Calu3 (cell line): ENCODE measurements at regions not wholly inside any gene's neighbourhood (a gene's known extent, or its start where the extent isn't known, plus 50 kb on each side); places are given as distances from the start of the nearest gene placed in this dataset.

Source experiments
- BruUV-seq: library from RNA; stranded (reverse); fragments of 400-500 nt; replicated peaks from 2 replicates; lab custom pipeline; 2021; lab: Mats Ljungman, UMichigan
- CTCF ChIA-PET: fragments of 300-600 bp; sonication (Branson Sonifier 250); formaldehyde crosslinking; loops from one replicate; lab custom pipeline; 2022; ENCODE audit warnings: antibody characterized with exemption; lab: Charles Lee
- DNase-seq: peaks from one replicate; pipeline ENCODE4 v3.0.0; 2022
- H3K27ac Mint-ChIP-seq: one replicate; pipeline ENCODE4 v1.8.0; 2022; ENCODE audit warnings: mixed read lengths; ENCODE audit not compliant: unreplicated experiment
- H3K27me3 Mint-ChIP-seq: one replicate; pipeline ENCODE4 v1.8.0; 2022; ENCODE audit warnings: mixed read lengths; ENCODE audit not compliant: unreplicated experiment
- H3K36me3 Mint-ChIP-seq: one replicate; pipeline ENCODE4 v1.8.0; 2022; ENCODE audit warnings: mild to moderate bottlenecking, moderate library complexity, mixed read lengths; ENCODE audit not compliant: insufficient read depth, unreplicated experiment
- H3K4me1 Mint-ChIP-seq: one replicate; pipeline ENCODE4 v1.8.0; 2022; ENCODE audit warnings: mild to moderate bottlenecking, low read depth, mixed read lengths; ENCODE audit not compliant: unreplicated experiment
- H3K4me3 Mint-ChIP-seq: one replicate; pipeline ENCODE4 v1.8.0; 2022; ENCODE audit warnings: mild to moderate bottlenecking, low read depth, moderate library complexity, mixed read lengths; ENCODE audit not compliant: unreplicated experiment
- H3K9me3 Mint-ChIP-seq: one replicate; pipeline ENCODE4 v1.8.0; 2022; ENCODE audit warnings: low read depth, mixed read lengths; ENCODE audit not compliant: unreplicated experiment
- intact Hi-C: fragments of 100-400 bp; cut with micrococcal nuclease; formaldehyde crosslinking; loops from one replicate; pipeline ENCODE4 v1.10.0; 2022; ENCODE audit not compliant: unreplicated experiment
- TF ChIP-seq, protein P1 (sequence below): fragments of 200-600 bp; IDR thresholded peaks from one replicate; pipeline ENCODE4 v1.8.0; 2022; ENCODE audit warnings: antibody characterized with exemption; ENCODE audit not compliant: unreplicated experiment

DNA sequence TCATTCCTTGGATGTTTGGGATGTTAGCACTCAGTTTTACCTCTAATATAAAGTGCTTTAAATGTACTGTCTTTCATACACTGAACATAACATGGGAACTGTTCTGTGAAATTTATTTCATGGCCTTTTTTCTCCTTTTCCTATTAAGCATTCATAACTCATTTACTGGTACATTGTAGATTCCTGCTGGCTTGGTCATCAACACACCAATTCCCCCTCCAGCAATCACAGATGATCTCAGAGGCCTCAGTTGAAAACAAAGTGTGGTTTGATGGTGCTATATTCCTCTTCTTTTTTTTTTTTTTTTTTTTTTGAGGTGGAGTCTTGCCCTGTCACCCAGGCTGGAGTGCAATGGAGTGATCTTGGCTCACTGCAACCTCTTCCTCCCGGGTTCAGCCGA, 61.9 kb upstream of the FAM47B start:
- H3K27ac Mint-ChIP-seq: no peak overlapping the region
- CTCF ChIA-PET: no interaction called here
- TF ChIP-seq, protein P1, sequence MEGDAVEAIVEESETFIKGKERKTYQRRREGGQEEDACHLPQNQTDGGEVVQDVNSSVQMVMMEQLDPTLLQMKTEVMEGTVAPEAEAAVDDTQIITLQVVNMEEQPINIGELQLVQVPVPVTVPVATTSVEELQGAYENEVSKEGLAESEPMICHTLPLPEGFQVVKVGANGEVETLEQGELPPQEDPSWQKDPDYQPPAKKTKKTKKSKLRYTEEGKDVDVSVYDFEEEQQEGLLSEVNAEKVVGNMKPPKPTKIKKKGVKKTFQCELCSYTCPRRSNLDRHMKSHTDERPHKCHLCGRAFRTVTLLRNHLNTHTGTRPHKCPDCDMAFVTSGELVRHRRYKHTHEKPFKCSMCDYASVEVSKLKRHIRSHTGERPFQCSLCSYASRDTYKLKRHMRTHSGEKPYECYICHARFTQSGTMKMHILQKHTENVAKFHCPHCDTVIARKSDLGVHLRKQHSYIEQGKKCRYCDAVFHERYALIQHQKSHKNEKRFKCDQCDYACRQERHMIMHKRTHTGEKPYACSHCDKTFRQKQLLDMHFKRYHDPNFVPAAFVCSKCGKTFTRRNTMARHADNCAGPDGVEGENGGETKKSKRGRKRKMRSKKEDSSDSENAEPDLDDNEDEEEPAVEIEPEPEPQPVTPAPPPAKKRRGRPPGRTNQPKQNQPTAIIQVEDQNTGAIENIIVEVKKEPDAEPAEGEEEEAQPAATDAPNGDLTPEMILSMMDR: no peak
- DNase-seq: no peak
- BruUV-seq: no TSS peak
- no peaks in the 10 kb centered on the region for H3K27me3 Mint-ChIP-seq
- intact Hi-C loops: loop anchor here (10.0 kb wide), 1 partner anchor 226 kb away; the partner anchor contains the start of gene TMEM47
- H3K9me3 Mint-ChIP-seq: no peaks in the 10 kb centered on the region
- H3K4me1 Mint-ChIP-seq: peaks cover 9% of the 10 kb centered on the region
- H3K4me3 Mint-ChIP-seq: no peak overlapping the region
- no peaks in the 10 kb centered on the region for H3K36me3 Mint-ChIP-seq

DNA sequence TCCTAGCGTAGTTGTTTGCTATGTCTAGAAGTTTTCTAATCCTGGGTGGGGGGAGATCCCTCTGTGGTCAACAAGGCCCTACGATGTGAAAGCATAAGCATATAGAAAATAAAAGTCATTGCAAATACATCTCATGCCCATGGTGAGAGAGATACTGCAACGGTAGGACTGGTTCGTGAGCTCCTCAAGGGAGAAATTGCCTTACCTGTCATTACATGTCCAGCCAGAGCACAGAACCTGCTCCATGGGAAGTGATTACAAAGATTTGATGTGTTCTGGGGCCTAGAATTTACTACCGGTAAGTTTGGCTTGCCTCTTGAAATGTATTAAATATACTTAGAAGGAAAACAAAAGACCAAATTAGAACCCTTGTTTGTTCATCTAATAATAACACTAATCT, 60.9 kb upstream of the FAM47B start:
- H3K36me3 Mint-ChIP-seq: no peaks in the 10 kb centered on the region
- DNase-seq: no peak
- TF ChIP-seq, protein P1: no peak
- intact Hi-C loops: loop anchor here (10.0 kb wide), 1 partner anchor 227 kb away; the partner anchor contains the start of gene TMEM47
- CTCF ChIA-PET: interaction anchor here (0.6 kb wide), 1 partner anchor 165 kb away, joined by 3 read pairs; no protein-coding TSS in a partner anchor
- no TSS peak for BruUV-seq
- peaks cover 9% of the 10 kb centered on the region for H3K4me1 Mint-ChIP-seq
- no peaks in the 10 kb centered on the region for H3K27me3 Mint-ChIP-seq
- no peaks in the 10 kb centered on the region for H3K9me3 Mint-ChIP-seq
- no peak overlapping the region for H3K27ac Mint-ChIP-seq
- no peak overlapping the region for H3K4me3 Mint-ChIP-seq

DNA sequence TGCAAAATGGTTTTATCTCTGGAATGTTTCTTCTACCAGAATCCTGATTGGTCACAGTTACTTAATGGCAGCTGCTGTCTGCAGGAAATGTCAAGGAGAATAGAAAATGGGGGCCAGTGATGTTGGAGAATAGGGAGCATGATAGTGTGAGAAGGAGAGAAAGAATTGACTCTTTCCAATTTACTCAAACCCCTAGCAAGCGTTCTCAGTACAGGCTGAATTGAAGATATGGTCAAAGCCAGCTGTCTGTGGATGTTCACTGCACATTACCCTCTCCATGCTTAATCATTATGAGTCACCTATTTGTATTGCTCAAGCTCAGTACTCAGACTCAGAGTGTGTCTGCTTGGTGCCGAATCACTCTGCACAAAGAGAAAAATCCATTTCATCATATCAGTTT, 57.8 kb upstream of the FAM47B start:
- no peaks in the 10 kb centered on the region for H3K9me3 Mint-ChIP-seq
- DNase-seq: no peak
- intact Hi-C loops: loop anchor here (10.0 kb wide), 1 partner anchor 230 kb away; the partner anchor contains the start of gene TMEM47
- no TSS peak for BruUV-seq
- no peak overlapping the region for H3K4me3 Mint-ChIP-seq
- peaks cover 9% of the 10 kb centered on the region for H3K4me1 Mint-ChIP-seq
- no peaks in the 10 kb centered on the region for H3K36me3 Mint-ChIP-seq
- TF ChIP-seq, protein P1: no peak
- CTCF ChIA-PET: no interaction called here
- no peaks in the 10 kb centered on the region for H3K27me3 Mint-ChIP-seq
- H3K27ac Mint-ChIP-seq: no peak overlapping the region

DNA sequence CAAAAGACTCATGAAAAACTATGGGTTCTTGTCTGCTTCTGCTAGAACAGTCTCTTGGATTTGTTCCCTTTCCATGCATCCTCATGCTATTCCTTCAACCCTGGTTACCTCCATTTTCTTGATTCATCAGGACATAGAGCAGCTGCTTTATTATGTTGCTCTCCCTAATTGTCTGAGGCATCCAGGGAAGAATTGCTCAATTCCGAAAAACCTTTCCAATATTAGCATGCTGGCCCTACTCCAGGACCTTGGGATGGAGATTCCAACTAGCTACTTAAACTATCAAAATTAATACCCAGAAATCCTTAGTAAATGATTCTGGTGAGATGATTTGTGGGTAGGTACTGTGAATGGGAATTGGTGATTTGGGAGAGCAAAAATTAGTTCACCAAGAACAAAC, 56.6 kb upstream of the FAM47B start:
- no peak overlapping the region for H3K27ac Mint-ChIP-seq
- no TSS peak for BruUV-seq
- TF ChIP-seq, protein P1: no peak
- intact Hi-C loops: loop anchor here (10.0 kb wide), 1 partner anchor 231 kb away; the partner anchor contains the start of gene TMEM47
- H3K27me3 Mint-ChIP-seq: no peaks in the 10 kb centered on the region
- CTCF ChIA-PET: interaction anchor here (1.0 kb wide), 1 partner anchor 11 kb away, joined by 3 read pairs; no protein-coding TSS in a partner anchor
- H3K4me3 Mint-ChIP-seq: no peak overlapping the region
- no peaks in the 10 kb centered on the region for H3K9me3 Mint-ChIP-seq
- no peak for DNase-seq
- peaks cover 9% of the 10 kb centered on the region for H3K4me1 Mint-ChIP-seq
- no peaks in the 10 kb centered on the region for H3K36me3 Mint-ChIP-seq
